HAP-1 (cell line): ENCODE measurements at regions not wholly inside any gene's neighbourhood (a gene's known extent, or its start where the extent isn't known, plus 50 kb on each side); places are given as distances from the start of the nearest gene placed in this dataset.
A peak's percentile ranks its signal among the peaks of the same experiment; 100 is the strongest.

Experiments
- DNase-seq, 2 experiments: peaks; one replicate each; pipeline ENCODE4 v3.0.0-alpha.2; 2016 to 2020; ENCODE audit warnings: low spot score in 2 of 2
- H3K27me3 ChIP-seq: fragments of 250-450 bp; sonication (Bioruptor Pico); 2 replicates; pipeline ENCODE4 v1.5.1; 2020; ENCODE audit warnings: low read depth, mild to moderate bottlenecking, moderate library complexity
- H3K36me3 ChIP-seq: fragments of 250-450 bp; sonication (Bioruptor Pico); replicated peaks from 2 replicates; pipeline ENCODE4 v1.5.1; 2020; ENCODE audit warnings: mild to moderate bottlenecking
- H3K4me1 ChIP-seq: fragments of 250-450 bp; sonication (Bioruptor Pico); 2 replicates; pipeline ENCODE4 v1.5.1; 2020; ENCODE audit warnings: mild to moderate bottlenecking
- H3K4me3 ChIP-seq: fragments of 250-450 bp; sonication (Bioruptor Pico); 2 replicates; pipeline ENCODE4 v1.5.1; 2020; ENCODE audit warnings: mild to moderate bottlenecking, moderate library complexity
- H3K9me3 ChIP-seq: fragments of 250-450 bp; sonication (Bioruptor Pico); 2 replicates; pipeline ENCODE4 v1.5.1; 2020; ENCODE audit warnings: mild to moderate bottlenecking, moderate library complexity
- in situ Hi-C: fragments of 300-500 bp; cut with MboI; formaldehyde crosslinking; loops from 3 replicates; pipeline ENCODE4 v1.14.3; 2020; ENCODE audit warnings: low sequenced_read_pairs, inconsistent platforms, mixed read lengths

DNA sequence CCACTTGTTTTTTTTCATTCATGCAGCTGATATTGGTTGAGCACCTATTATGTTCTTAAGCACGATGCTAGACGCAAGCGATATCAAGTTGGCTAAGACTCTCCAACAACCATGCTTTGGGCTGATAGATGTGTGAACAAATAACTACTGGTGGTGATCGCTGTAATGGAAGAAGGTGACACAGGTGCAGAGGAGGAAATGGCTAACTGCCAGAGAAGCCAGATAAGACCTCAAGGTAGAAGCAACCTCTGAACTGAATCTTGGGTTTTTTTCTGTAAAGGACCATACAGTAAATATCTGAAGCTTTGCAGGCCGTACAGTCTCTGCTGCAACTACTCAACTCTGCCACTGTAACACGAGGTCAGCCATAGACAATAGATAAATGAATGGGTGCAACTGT lies 97.9 kb downstream of the C17orf67 start:
- Histone ChIP-seq H3K36me3 (no peaks in the 10 kb centered on the region), H3K4me1 (peaks cover 11% of the 10 kb centered on the region; the same call in 1 of the 2 replicates), H3K9me3 (no peaks in the 10 kb centered on the region), H3K4me3 (no peak overlapping the region), H3K27me3 (no peaks in the 10 kb centered on the region)
- in situ Hi-C loops = no loop called here
- DNase-seq = no peak

DNA sequence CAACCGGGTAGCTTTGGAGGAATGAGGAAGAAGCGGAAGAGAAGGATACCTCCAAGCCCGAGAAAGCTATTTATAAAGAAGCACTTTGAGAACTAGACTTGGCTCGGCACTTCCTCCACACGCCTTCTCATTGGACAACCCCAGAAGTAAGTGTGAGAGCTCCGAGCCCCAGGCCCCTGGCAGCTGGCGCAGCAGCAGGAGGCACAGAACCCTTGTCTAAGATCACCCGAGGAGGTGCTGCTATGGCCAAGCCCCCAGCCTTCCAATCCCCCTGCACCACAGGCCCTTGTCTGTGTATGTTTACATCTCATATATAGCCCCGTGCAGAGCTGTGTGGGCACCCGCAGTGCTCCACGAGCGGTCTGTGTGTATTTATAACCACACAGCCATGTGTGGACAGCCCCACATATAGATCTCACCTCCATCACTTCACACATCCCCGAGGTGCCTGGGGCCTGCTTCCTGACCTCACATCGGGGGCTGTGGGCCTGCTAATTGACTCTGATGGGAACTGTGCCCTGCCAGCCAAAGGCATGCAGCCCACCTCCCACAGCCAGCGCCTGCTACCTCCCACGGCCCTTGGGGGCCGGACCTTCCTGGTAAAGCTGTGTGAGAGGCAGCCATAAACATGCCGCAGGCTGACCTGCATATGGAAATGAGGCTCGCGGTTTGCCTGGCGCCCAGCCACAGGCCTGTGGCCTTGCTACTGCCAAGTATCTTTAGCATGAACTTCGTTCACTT lies 96.1 kb downstream of the C17orf67 start:
- peak in 1 of 2 experiments; percentile 13 for DNase-seq
- no peaks in the 10 kb centered on the region for H3K9me3 ChIP-seq
- peaks cover 11% of the 10 kb centered on the region; the same call in 1 of the 2 replicates for H3K4me1 ChIP-seq
- no peak overlapping the region for H3K4me3 ChIP-seq
- H3K36me3 ChIP-seq = no peaks in the 10 kb centered on the region
- in situ Hi-C loops = no loop called here
- no peaks in the 10 kb centered on the region for H3K27me3 ChIP-seq

DNA sequence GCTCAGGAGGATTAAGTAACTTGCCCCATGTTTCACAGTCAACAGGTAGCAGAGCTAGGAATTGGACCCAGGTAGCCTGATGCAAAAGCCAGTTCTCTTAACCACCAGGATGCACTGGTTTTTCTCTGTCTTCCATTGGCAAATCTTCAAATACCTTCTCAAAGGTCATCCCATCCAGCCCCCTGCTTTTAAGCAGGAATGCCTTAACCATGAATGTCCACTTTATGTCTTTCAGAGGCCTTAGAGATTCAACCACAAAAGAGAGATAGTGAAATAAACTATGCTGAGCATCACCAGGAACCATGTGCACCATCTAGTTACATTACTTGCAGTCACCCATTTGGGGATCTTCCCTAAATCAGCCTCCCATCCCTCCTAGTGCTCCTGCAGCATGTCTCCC lies 94.3 kb downstream of the C17orf67 start:
- Histone ChIP-seq H3K4me3 (no peak overlapping the region), H3K36me3 (no peaks in the 10 kb centered on the region), H3K27me3 (no peaks in the 10 kb centered on the region), H3K4me1 (peaks cover 11% of the 10 kb centered on the region; the same call in 1 of the 2 replicates), H3K9me3 (no peaks in the 10 kb centered on the region)
- no peak for DNase-seq
- in situ Hi-C loops = no loop called here

DNA sequence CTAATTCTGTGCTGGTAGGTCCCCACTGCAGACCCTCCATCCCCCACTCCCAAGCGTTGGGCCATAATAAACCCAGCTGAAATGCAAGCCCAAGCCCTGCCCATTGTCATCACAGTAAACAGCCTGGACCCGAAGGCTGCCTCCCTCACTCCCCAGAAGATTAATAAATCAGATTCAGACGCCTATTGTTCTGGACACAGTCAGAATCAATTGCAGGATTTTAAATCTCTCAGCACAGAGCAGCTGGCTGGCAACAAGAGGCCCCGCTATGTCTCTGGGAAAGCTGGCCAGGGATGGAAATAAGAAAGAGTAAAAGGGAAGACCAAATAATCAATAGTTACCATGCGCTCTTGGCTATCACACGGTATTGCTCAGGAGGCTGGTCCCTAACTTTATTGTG lies 93.9 kb downstream of the C17orf67 start:
- DNase-seq = peak; percentile 28 to 35
- H3K27me3 ChIP-seq = no peaks in the 10 kb centered on the region
- H3K4me1 ChIP-seq = peaks cover 11% of the 10 kb centered on the region; the same call in 1 of the 2 replicates
- no peak overlapping the region for H3K4me3 ChIP-seq
- no peaks in the 10 kb centered on the region for H3K36me3 ChIP-seq
- in situ Hi-C loops = no loop called here
- H3K9me3 ChIP-seq = no peaks in the 10 kb centered on the region

DNA sequence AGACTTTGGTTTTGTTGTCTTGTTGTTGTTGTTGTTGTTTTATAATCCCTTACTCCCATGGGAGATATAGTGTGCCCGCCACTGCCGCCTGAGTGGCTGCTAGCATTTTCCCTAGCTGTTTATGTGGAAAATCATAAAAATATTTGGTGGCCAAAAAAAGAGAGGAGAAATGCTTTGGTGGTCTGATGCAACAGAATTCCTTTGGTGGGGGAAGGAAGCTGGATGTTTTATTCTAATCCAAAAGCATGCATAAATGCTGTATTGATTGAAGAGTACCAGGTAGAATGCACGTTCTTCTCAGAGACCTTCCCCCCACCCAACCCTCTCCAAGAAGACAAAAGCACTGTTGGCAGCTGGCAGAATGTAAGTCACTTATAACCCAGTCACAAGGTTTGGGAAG lies 93.2 kb downstream of the C17orf67 start:
- DNase-seq = no peak
- Histone ChIP-seq H3K9me3 (no peaks in the 10 kb centered on the region), H3K4me1 (peaks cover 11% of the 10 kb centered on the region; the same call in 1 of the 2 replicates), H3K27me3 (no peaks in the 10 kb centered on the region), H3K4me3 (no peak overlapping the region), H3K36me3 (no peaks in the 10 kb centered on the region)
- in situ Hi-C loops = no loop called here
